RWPE2 (cell line): ENCODE measurements at regions not wholly inside any gene's neighbourhood (a gene's known extent, or its start where the extent isn't known, plus 50 kb on each side); places are given as distances from the start of the nearest gene placed in this dataset.
"Not testable (repeated sequence)": the region's sequence is repeated elsewhere in the genome, so short reads cannot be mapped to it uniquely, and the experiment has no call there.

Experiments used
- ATAC-seq: fragments of 200-7000 bp; cut with Tn5 transposase; 3 replicates; pipeline ENCODE4 v1.9.1; 2021; ENCODE audit warnings: low read depth
- DNase-seq: peaks from one replicate; pipeline ENCODE4 v3.0.0-alpha.2; 2020; ENCODE audit warnings: low spot score
- H3K27ac ChIP-seq: fragments of 450-650 bp; 2 replicates; pipeline ENCODE4 v1.5.1; 2017; ENCODE audit warnings: mild to moderate bottlenecking; ENCODE audit not compliant: poor library complexity, severe bottlenecking
- H3K27me3 ChIP-seq: fragments of 250-450 bp; sonication (Bioruptor Pico); 2 replicates; pipeline ENCODE4 v1.5.1; 2021; ENCODE audit warnings: mild to moderate bottlenecking, moderate library complexity; ENCODE audit not compliant: insufficient read depth, poor library complexity, severe bottlenecking
- H3K36me3 ChIP-seq: fragments of 250-450 bp; sonication (Bioruptor Pico); 2 replicates; pipeline ENCODE4 v1.5.1; 2020; ENCODE audit warnings: low read depth, mild to moderate bottlenecking, moderate library complexity
- H3K4me1 ChIP-seq: fragments of 250-450 bp; sonication (Bioruptor Pico); 2 replicates; pipeline ENCODE4 v1.5.1; 2021; ENCODE audit warnings: mild to moderate bottlenecking, moderate library complexity; ENCODE audit not compliant: insufficient read depth, poor library complexity, severe bottlenecking
- H3K4me3 ChIP-seq: fragments of 250-450 bp; sonication (Bioruptor Pico); 2 replicates; pipeline ENCODE4 v1.5.1; 2021; ENCODE audit warnings: mild to moderate bottlenecking, moderate library complexity; ENCODE audit not compliant: severe bottlenecking
- H3K9me3 ChIP-seq: fragments of 250-450 bp; sonication (Bioruptor Pico); 2 replicates; pipeline ENCODE4 v1.5.1; 2021; ENCODE audit warnings: mild to moderate bottlenecking, moderate library complexity; ENCODE audit not compliant: severe bottlenecking
- TF ChIP-seq, protein P1 (sequence below): fragments of 450-650 bp; IDR thresholded peaks from one replicate; pipeline ENCODE4 v1.5.1; 2017; ENCODE audit warnings: mild to moderate bottlenecking, moderate library complexity; ENCODE audit not compliant: poor library complexity, severe bottlenecking

DNA sequence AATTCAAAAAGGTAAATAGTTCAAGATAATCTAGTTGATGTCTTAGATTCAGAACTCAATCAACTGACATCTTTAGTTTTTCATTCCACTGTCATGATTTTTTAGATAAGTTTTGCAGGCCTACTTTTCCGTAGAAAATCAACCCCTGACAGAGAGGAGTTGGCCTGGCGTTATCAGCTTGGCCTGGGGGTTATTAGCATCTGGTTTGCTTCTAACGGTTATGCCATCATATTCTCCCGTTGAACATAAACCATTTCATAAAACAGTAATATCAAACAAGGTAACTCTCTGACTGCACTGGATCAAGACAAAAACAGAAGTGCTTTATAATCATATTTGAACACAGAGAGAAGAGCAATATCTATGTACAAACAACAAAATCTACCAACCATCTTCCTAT, 130.8 kb upstream of the PCDH20 start:
- no peak overlapping the region for H3K27ac ChIP-seq
- no peak overlapping the region for H3K4me3 ChIP-seq
- H3K9me3 ChIP-seq = no peaks in the 10 kb centered on the region
- H3K36me3 ChIP-seq = no peaks in the 10 kb centered on the region
- H3K4me1 ChIP-seq = no peaks in the 10 kb centered on the region
- TF ChIP-seq, protein P1, sequence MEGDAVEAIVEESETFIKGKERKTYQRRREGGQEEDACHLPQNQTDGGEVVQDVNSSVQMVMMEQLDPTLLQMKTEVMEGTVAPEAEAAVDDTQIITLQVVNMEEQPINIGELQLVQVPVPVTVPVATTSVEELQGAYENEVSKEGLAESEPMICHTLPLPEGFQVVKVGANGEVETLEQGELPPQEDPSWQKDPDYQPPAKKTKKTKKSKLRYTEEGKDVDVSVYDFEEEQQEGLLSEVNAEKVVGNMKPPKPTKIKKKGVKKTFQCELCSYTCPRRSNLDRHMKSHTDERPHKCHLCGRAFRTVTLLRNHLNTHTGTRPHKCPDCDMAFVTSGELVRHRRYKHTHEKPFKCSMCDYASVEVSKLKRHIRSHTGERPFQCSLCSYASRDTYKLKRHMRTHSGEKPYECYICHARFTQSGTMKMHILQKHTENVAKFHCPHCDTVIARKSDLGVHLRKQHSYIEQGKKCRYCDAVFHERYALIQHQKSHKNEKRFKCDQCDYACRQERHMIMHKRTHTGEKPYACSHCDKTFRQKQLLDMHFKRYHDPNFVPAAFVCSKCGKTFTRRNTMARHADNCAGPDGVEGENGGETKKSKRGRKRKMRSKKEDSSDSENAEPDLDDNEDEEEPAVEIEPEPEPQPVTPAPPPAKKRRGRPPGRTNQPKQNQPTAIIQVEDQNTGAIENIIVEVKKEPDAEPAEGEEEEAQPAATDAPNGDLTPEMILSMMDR = no peak
- ATAC-seq (no peak), DNase-seq (no peak)
- no peaks in the 10 kb centered on the region for H3K27me3 ChIP-seq

DNA sequence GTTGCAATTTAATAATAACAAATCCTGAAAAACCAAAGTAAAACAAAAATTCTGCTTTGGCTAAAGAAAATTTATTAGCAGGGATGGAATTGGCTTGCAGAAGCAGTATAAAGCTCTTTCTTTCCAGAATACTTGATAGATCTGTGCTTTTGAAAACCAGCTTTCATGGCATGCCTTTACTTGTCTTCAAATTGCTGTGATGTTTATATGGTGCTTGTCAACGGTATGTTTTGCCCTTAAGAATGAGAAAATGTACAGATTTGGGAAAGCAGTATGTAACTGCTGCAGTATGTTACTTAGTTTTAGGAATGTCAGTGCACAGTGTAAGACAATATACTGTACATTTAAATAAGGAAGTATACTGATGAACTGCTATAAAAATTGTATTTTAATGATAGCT, 120.8 kb upstream of the PCDH20 start:
- no peak for DNase-seq

DNA sequence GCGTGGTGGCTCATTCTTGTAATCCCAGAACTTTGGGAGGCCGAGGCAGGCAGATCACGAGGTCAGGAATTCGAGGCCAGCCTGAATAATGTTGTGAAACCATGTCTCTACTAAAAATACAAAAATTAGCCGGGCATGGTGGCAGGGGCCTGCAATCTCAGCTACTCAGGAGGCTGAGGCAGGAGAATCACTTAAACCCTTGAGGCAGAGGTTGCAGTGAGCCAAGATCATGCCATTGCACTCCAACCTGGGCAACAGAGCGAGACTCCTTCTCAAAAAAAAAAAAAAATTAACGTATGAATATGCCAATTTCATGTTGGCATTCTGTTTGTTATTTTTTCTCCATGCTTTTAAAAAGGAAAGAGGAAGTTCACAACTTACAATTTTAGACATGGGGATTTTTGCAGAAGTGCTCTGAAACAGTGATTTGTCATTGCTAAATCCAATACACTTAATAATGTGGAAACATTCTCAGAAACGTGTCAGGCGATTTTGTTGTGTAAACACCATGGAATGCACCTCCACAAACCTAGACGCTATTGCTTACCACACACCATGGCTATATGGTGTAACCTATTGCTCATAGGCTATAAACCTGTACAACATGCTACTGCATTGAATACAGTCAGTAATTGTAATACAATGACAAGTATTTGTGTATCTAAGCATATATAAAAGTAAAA, 115.9 kb upstream of the PCDH20 start:
- H3K36me3 ChIP-seq = no peaks in the 10 kb centered on the region
- H3K9me3 ChIP-seq = no peaks in the 10 kb centered on the region
- DNase-seq = no peak
- H3K27me3 ChIP-seq = no peaks in the 10 kb centered on the region
- no peak overlapping the region for H3K4me3 ChIP-seq
- TF ChIP-seq, protein P1 = no peak
- peak; percentile 92 for ATAC-seq
- H3K27ac ChIP-seq = no peak overlapping the region
- H3K4me1 ChIP-seq = no peaks in the 10 kb centered on the region

More for the DNA sequence above, 120.8 kb upstream of the PCDH20 start:
- peaks cover 5% of the 10 kb centered on the region for H3K4me1 ChIP-seq
- TF ChIP-seq, protein P1 = no peak
- no peaks in the 10 kb centered on the region for H3K27me3 ChIP-seq
- H3K27ac ChIP-seq = no peak overlapping the region
- no peaks in the 10 kb centered on the region for H3K36me3 ChIP-seq
- no peak overlapping the region for H3K4me3 ChIP-seq
- peak; percentile 31; the same call in 1 of the 3 replicates for ATAC-seq
- no peaks in the 10 kb centered on the region for H3K9me3 ChIP-seq

DNA sequence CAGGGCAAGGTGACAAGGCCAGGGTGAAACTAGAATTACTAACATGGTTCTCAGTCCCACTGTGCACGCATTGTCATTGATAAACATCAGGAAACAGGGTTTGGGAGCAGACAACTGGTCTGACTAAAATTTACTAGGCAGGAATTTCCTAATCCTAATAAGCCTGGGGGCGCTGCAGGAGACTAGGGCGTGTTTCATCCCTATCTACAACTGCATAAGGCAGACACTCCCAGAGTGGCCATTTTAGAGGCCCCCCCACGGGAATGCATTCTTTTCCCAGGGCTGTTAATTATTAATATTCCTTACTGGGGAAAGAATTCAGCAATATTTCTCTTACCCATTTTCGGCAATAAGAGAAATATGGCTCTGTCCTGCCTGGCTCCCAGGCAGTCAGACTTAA, 103.6 kb upstream of the PCDH20 start:
- not testable (repeated sequence) for H3K36me3 ChIP-seq, ATAC-seq, H3K27ac ChIP-seq, H3K4me1 ChIP-seq, H3K4me3 ChIP-seq, H3K9me3 ChIP-seq, H3K27me3 ChIP-seq, DNase-seq

DNA sequence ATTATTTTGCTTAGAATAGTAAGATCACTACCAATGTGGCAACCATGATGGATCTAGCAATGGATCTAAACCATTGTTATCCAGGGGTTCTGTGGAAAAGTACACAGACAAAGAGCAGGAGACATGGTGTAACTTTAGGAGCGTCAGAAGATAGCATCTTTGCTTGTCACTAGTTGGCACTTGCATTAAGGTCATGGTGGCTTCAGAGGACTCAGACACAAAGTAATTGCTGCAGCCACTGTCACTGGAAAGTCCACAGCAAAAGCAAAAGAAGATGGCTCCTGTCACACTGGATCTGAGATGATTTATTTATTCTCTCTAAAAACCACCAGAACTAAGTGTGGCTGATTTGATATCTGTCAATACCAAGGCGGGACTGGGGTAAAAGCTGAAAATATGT, 93.3 kb upstream of the PCDH20 start:
- H3K27me3 ChIP-seq = no peaks in the 10 kb centered on the region
- no peaks in the 10 kb centered on the region for H3K9me3 ChIP-seq
- no peak overlapping the region for H3K27ac ChIP-seq
- ATAC-seq (no peak), DNase-seq (no peak)
- TF ChIP-seq, protein P1 = no peak
- no peaks in the 10 kb centered on the region for H3K4me1 ChIP-seq
- H3K4me3 ChIP-seq = no peak overlapping the region
- no peaks in the 10 kb centered on the region for H3K36me3 ChIP-seq
